ENCODE measurements at regions not wholly inside any gene's neighbourhood (a gene's known extent, or its start where the extent isn't known, plus 50 kb on each side); places are given as distances from the start of the nearest gene placed in this dataset.

DNA sequence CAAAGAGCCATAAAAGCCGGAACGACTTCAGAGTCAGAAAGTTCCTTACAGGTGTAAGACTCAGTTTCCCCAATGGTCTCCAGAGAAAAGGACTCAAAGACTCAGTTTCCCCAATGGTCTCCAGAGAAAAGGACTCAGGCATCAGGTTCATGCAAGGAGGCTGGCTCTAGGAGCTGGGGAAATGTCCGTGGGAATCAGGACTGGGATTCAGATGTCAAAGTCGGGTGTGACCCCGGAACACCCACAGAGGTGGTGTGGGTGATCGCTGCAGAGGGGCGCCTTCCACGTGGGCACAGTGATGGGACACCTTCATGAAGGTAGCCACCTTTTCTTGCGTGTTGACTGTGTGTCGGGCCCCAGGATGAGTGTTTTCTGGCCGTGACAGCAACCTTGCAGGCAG is 340.8 kb downstream of the NPHP4 start:
- H3K9ac ChIP-seq (ENCODE audit: low read length): no peak overlapping the region
- H3F3A ChIP-seq (ENCODE audit: insufficient read depth, low read length, poor library complexity, severe bottlenecking): no peaks in the 10 kb centered on the region
- H3K79me2 ChIP-seq (replicated peaks; ENCODE audit: insufficient read depth, low read length): no peaks in the 10 kb centered on the region
- no peak overlapping the region for H3K4me2 ChIP-seq (ENCODE audit: low read length)
- H3K9me2 ChIP-seq (ENCODE audit: insufficient read depth, low read length): no peaks in the 10 kb centered on the region
- no peaks in the 10 kb centered on the region for H4K20me1 ChIP-seq (ENCODE audit: insufficient read depth)
- no peaks in the 10 kb centered on the region for H3K36me3 ChIP-seq (ENCODE audit: insufficient read depth, low read length)
- H2AFZ ChIP-seq (ENCODE audit: low read depth, low read length): no peak overlapping the region
- H3K9me3 ChIP-seq (ENCODE audit: low read length): no peaks in the 10 kb centered on the region
- no peak overlapping the region for H3K4me3 ChIP-seq (ENCODE audit: low read length)
- H3K27ac ChIP-seq (ENCODE audit: low read length): no peak overlapping the region
- TF ChIP-seq MXI1 (conservative IDR thresholded peaks at IDR 0.05; ENCODE audit: poor library complexity, severe bottlenecking) (no peak), RAD21 (conservative IDR thresholded peaks at IDR 0.05) (no peak), TAF1 (IDR thresholded peaks at IDR 0.05; ENCODE audit: low read depth) (no peak), SMC3 (conservative IDR thresholded peaks at IDR 0.05; ENCODE audit: poor library complexity) (no peak), EP300 (conservative IDR thresholded peaks at IDR 0.05; ENCODE audit: poor library complexity, severe bottlenecking) (no peak), CTCF (IDR thresholded peaks at IDR 0.05; ENCODE audit: poor library complexity, severe bottlenecking) (no peak), POLR2AphosphoS5 (IDR thresholded peaks at IDR 0.05) (no peak), EZH2 (IDR thresholded peaks at IDR 0.05; ENCODE audit: borderline replicate concordance, insufficient read depth, low read length, poor library complexity, severe bottlenecking) (no peak)
- TF ChIP-seq, protein P1, sequence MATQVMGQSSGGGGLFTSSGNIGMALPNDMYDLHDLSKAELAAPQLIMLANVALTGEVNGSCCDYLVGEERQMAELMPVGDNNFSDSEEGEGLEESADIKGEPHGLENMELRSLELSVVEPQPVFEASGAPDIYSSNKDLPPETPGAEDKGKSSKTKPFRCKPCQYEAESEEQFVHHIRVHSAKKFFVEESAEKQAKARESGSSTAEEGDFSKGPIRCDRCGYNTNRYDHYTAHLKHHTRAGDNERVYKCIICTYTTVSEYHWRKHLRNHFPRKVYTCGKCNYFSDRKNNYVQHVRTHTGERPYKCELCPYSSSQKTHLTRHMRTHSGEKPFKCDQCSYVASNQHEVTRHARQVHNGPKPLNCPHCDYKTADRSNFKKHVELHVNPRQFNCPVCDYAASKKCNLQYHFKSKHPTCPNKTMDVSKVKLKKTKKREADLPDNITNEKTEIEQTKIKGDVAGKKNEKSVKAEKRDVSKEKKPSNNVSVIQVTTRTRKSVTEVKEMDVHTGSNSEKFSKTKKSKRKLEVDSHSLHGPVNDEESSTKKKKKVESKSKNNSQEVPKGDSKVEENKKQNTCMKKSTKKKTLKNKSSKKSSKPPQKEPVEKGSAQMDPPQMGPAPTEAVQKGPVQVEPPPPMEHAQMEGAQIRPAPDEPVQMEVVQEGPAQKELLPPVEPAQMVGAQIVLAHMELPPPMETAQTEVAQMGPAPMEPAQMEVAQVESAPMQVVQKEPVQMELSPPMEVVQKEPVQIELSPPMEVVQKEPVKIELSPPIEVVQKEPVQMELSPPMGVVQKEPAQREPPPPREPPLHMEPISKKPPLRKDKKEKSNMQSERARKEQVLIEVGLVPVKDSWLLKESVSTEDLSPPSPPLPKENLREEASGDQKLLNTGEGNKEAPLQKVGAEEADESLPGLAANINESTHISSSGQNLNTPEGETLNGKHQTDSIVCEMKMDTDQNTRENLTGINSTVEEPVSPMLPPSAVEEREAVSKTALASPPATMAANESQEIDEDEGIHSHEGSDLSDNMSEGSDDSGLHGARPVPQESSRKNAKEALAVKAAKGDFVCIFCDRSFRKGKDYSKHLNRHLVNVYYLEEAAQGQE (IDR thresholded peaks at IDR 0.05; ENCODE audit: borderline replicate concordance): no peak
- no peaks in the 10 kb centered on the region for H3K27me3 ChIP-seq (ENCODE audit: insufficient read depth, low read depth, low read length)

DNA sequence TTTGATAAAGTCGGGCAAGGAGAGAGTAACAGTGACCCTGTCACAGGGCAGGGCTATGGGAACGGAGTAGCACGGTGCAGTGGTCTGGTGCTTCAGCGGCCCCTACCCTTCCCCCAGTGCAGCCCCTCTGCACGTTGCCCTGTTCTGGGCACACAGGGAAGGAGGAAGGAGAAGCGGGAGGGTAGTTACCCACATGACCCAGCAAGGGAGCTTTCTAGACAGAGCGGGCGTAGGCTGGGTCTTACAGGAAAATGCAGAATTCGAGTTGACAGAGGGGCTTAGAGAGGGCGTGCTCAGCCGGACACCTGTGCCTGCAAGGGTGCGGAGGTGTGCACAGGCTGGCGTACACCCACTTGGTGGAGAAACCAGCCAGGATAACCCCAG is 341.2 kb downstream of the NPHP4 start:
- Histone ChIP-seq H3K4me3 (ENCODE audit: low read length) (no peak overlapping the region), H3K79me2 (replicated peaks; ENCODE audit: insufficient read depth, low read length) (no peaks in the 10 kb centered on the region), H3K27me3 (ENCODE audit: insufficient read depth, low read depth, low read length) (no peaks in the 10 kb centered on the region), H3K36me3 (ENCODE audit: insufficient read depth, low read length) (no peaks in the 10 kb centered on the region), H2AFZ (ENCODE audit: low read depth, low read length) (no peak overlapping the region), H3K4me2 (ENCODE audit: low read length) (no peak overlapping the region), H3K27ac (ENCODE audit: low read length) (no peak overlapping the region), H3K9me3 (ENCODE audit: low read length) (no peaks in the 10 kb centered on the region), H3K9ac (ENCODE audit: low read length) (no peak overlapping the region), H3F3A (ENCODE audit: insufficient read depth, low read length, poor library complexity, severe bottlenecking) (no peaks in the 10 kb centered on the region), H3K9me2 (ENCODE audit: insufficient read depth, low read length) (no peaks in the 10 kb centered on the region), H4K20me1 (ENCODE audit: insufficient read depth) (no peaks in the 10 kb centered on the region)
- TF ChIP-seq EZH2 (IDR thresholded peaks at IDR 0.05; ENCODE audit: borderline replicate concordance, insufficient read depth, low read length, poor library complexity, severe bottlenecking) (no peak), TAF1 (IDR thresholded peaks at IDR 0.05; ENCODE audit: low read depth) (no peak), SMC3 (conservative IDR thresholded peaks at IDR 0.05; ENCODE audit: poor library complexity) (no peak), MXI1 (conservative IDR thresholded peaks at IDR 0.05; ENCODE audit: poor library complexity, severe bottlenecking) (no peak), EP300 (conservative IDR thresholded peaks at IDR 0.05; ENCODE audit: poor library complexity, severe bottlenecking) (no peak), POLR2AphosphoS5 (IDR thresholded peaks at IDR 0.05) (no peak), RAD21 (conservative IDR thresholded peaks at IDR 0.05) (no peak)
- TF ChIP-seq, protein P1 (IDR thresholded peaks at IDR 0.05; ENCODE audit: borderline replicate concordance): no peak
